GM10248 (cell line): ENCODE measurements at regions not wholly inside any gene's neighbourhood (a gene's known extent, or its start where the extent isn't known, plus 50 kb on each side); places are given as distances from the start of the nearest gene placed in this dataset.
"Not testable (repeated sequence)": the region's sequence is repeated elsewhere in the genome, so short reads cannot be mapped to it uniquely, and the experiment has no call there.

ENCODE experiments used
- CTCF ChIA-PET: fragments of 300-600 bp; sonication (Branson Sonifier 250); formaldehyde crosslinking; extraction: SDS; loops from one replicate; lab custom pipeline; 2021; ENCODE audit warnings: antibody characterized with exemption; lab: Yijun Ruan, JAX
- POLR2A ChIA-PET: fragments of 350-650 bp; sonication (Branson Sonifier 250); formaldehyde crosslinking; extraction: SDS; loops from one replicate; lab custom pipeline; 2020; ENCODE audit warnings: antibody characterized with exemption; lab: Yijun Ruan, JAX
- DNase-seq: peaks from one replicate; pipeline ENCODE4 v3.0.0; 2012; ENCODE audit errors: extremely low spot score
- CTCF ChIP-seq: IDR thresholded peaks from 2 replicates; pipeline ENCODE4 v1.5.1; 2012; ENCODE audit warnings: mild to moderate bottlenecking, low read depth; ENCODE audit errors: extremely low read depth, missing control alignments, control extremely low read depth

DNA sequence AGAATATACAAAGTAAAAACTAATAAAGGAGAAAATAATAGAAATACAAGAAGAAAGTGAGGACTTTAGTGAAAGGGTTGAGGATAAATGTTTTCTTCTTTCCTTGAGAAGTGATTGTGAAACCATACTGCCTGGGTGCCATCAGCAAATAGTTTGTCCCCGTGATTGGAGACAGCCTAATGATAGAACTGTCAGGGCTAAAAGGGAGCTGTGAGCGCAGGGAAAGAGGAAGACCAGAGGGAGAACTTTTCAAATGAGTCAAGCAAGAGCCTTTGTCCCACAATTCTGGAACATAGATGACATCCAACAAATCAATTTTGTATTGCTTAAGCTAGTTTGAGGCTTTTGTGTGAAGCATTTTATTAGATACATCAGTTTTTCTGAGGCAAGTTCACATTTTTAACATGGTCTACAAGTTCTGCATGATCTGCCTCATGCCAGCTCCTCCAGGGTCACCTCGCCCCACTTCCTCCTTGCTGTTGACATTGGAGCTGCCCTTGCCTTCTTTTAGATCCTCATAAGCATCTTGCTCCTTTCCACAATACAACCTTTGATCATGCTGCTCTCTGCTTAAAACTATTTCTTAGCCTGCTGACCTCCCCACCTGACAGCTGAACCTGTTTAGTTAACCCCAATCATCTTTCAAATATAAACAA is 213.4 kb upstream of the REG3G start:
- no peak for DNase-seq
- CTCF ChIA-PET, result interaction anchor here (1.3 to 2.0 kb wide), 2 partner anchors 11 kb away, joined by 3 to 6 read pairs; no protein-coding TSS in a partner anchor
- TF ChIP-seq CTCF, result no peak
- POLR2A ChIA-PET, result no interaction called here

DNA sequence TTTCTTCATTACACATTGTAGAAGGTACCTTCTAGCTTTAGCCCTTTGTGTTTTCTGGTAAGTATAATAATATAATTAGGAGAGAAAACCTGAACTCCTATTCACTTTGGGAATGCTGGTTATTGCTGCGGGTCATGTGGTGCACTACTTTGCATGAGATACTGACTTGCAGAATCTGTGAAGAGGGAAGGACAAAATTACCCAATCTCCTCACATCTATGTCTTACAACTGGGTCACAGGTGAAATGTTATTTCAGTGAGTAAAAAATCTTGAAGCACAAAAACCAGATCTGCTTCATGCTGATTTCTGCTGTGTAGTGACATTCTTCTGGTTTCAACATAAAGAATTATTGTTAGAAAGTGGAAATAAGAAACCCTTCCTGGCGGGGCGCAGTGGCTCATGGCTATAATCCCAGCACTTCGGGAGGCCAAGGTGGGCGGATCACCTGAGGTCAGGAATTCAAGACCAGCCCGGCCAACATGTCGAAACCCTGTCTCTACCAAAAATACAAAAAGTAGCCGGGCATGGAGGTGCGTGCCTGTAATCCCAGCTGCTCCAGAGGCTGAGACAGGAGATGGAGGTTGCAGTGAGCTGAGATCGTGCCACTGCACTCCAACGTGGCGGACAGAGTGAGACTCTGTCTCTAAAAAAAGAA is 211.0 kb upstream of the REG3G start:
- no peak for TF ChIP-seq CTCF
- no peak for DNase-seq
- ChIA-PET CTCF (no interaction called here), POLR2A (no interaction called here)

DNA sequence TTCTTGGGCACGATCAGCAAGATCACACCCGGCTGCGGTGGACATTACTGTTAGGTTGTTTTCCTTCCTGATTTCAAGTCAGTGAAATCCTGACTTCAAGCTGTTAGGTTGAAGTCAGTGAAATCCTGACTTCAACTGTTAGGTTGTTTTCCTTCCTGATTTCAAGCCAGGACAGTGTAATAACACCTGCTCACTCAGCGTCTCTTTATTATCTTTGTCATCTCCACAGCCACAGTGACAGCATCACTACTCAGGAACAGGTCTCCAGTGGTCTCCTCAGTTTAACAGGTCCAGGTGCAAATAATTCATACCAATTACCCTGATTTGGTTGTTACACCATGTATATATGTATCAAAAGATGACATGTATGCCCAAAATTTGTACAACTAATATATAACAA is 208.1 kb upstream of the REG3G start:
- TF ChIP-seq CTCF, result no peak
- DNase-seq, result no peak
- ChIA-PET CTCF (no interaction called here), POLR2A (no interaction called here)

DNA sequence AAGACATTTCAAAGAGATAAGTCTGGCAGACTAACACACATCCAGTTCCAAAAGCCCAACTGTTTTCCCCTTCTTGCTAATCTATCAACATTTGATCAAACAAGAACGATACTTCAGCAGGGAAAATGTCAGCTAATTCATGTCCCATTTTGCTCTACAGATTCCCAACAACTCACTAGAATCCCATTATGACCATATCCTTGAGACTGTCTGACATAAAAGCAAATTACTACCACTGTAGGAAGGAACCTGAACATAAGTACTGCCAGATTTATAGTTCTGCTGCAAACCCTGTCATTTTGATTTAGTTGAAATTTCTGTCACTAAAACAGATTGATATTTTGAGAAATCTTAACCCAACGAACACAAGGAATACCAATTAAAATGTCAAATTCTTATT is 193.0 kb upstream of the REG3G start:
- ChIA-PET POLR2A (no interaction called here), CTCF (no interaction called here)
- no peak for DNase-seq
- no peak for TF ChIP-seq CTCF

- DNase-seq, result no peak
- ChIA-PET POLR2A (no interaction called here), CTCF (no interaction called here)
- no peak for TF ChIP-seq CTCF
These were observed 186.2 kb upstream of the REG3G start for GRCh38 chr2:78839259-78839658.

DNA sequence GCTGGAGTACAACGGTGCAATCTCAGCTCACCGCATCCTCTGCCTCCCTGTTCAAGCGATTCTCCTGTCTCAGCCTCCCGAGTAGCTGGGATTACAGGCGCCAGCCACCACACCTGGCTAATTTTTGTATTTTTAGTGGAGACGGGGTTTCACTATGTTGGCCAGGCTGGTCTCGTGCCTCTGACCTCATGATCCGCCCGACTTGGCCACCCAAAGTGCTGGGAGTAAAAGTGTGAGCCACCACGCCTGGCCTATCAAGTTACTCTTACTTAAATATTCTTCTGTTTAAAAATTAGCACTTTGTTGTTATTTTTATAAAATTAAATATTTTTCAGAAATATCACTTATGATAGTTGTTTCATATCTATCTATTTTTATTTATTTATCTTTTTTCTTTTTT is 185.2 kb upstream of the REG3G start:
- POLR2A ChIA-PET, CTCF ChIA-PET, DNase-seq: not testable (repeated sequence)

DNA sequence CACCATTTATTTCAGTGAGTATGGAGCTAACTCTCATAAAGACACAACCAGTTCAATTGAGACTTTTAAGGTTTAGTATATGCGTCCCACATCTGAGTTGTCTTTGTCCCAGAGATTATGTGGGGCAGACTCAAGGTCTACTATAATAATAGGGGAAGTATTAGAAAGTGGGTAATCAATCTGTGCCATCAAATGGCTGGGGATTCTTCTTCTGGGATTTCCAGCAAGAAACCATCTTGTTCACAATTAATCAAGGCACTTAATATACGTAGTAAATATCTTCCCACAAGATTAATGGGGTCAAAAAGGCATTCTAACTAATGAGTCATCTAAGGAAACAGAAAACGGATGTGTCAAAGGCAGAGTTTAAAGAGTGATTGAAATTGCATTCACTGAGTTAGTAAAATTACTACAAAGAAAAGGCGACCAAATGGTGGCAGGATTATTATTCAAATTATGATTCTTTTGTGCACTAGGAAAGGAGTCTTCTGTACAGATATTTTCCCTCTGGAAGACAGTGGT is 179.8 kb upstream of the REG3G start:
- ChIA-PET CTCF (interaction anchor here (1.0 to 1.4 kb wide), 2 partner anchors 11 to 16 kb away, joined by 3 to 7 read pairs; no protein-coding TSS in a partner anchor), POLR2A (no interaction called here)
- DNase-seq, result no peak
- TF ChIP-seq CTCF, result no peak
